ENCODE measurements at regions not wholly inside any gene's neighbourhood (a gene's known extent, or its start where the extent isn't known, plus 50 kb on each side); places are given as distances from the start of the nearest gene placed in this dataset.

GRCh38 chr10:85524001-85524666 lies 842.5 kb downstream of the GRID1 start:
- DNase-seq (ENCODE audit: extremely low read depth, low read depth), result no peak
- no peak overlapping the region for H3K4me3 ChIP-seq (replicated peaks; ENCODE audit: low read depth, low read length)
- no peak for TF ChIP-seq CTCF (IDR thresholded peaks at IDR 0.05; ENCODE audit: low read depth, low read length, missing control alignments)

- no peak overlapping the region for H3K4me3 ChIP-seq (replicated peaks; ENCODE audit: low read depth, low read length)
- no peak for TF ChIP-seq CTCF (IDR thresholded peaks at IDR 0.05; ENCODE audit: low read depth, low read length, missing control alignments)
- no peak for DNase-seq (ENCODE audit: extremely low read depth, low read depth)
Observed at GRCh38 chr10:85527616-85528317, 838.8 kb downstream of the GRID1 start.

GRCh38 chr10:85528318-85528652 lies 838.3 kb downstream of the GRID1 start:
- no peak for TF ChIP-seq CTCF (IDR thresholded peaks at IDR 0.05; ENCODE audit: low read depth, low read length, missing control alignments)
- H3K4me3 ChIP-seq (replicated peaks; ENCODE audit: low read depth, low read length), result no peak overlapping the region
- DNase-seq (ENCODE audit: extremely low read depth, low read depth), result no peak

GRCh38 chr10:85531706-85532105 lies 834.9 kb downstream of the GRID1 start:
- no peak for DNase-seq (ENCODE audit: extremely low read depth, low read depth)
- no peak overlapping the region for H3K4me3 ChIP-seq (replicated peaks; ENCODE audit: low read depth, low read length)
- TF ChIP-seq CTCF (IDR thresholded peaks at IDR 0.05; ENCODE audit: low read depth, low read length, missing control alignments), result no peak

- no peak for TF ChIP-seq CTCF (IDR thresholded peaks at IDR 0.05; ENCODE audit: low read depth, low read length, missing control alignments)
- no peak for DNase-seq (ENCODE audit: extremely low read depth, low read depth)
- H3K4me3 ChIP-seq (replicated peaks; ENCODE audit: low read depth, low read length), result no peak overlapping the region
Observed at GRCh38 chr10:85532773-85533172, 833.8 kb downstream of the GRID1 start.

GRCh38 chr10:85535926-85536325 lies 830.7 kb downstream of the GRID1 start:
- H3K4me3 ChIP-seq (replicated peaks; ENCODE audit: low read depth, low read length), result no peak overlapping the region
- no peak for DNase-seq (ENCODE audit: extremely low read depth, low read depth)
- TF ChIP-seq CTCF (IDR thresholded peaks at IDR 0.05; ENCODE audit: low read depth, low read length, missing control alignments), result no peak

All from HFF-Myc (cell line).